Naive thymus-derived CD8-positive, alpha-beta T cell (primary cell): ENCODE measurements at regions not wholly inside any gene's neighbourhood (a gene's known extent, or its start where the extent isn't known, plus 50 kb on each side); places are given as distances from the start of the nearest gene placed in this dataset.

Source experiments
- ATAC-seq, 2 donors: fragments of 150-1000 bp; cut with Tn5 transposase in 1 of 2; sonication (Bioruptor Pico), chemical (Tn5 transposase) in 1 of 2; 1 replicate in 1 of 2; 2 replicates in 1 of 2; pipeline ENCODE4 v1.10.0; 2021; ENCODE audit warnings: mild to moderate bottlenecking in 2 of 2, moderate library complexity in 2 of 2
- POLR2A ChIA-PET: fragments of 350-600 bp; sonication (Branson Sonifier 250); formaldehyde crosslinking; loops from one replicate; lab custom pipeline; 2021; ENCODE audit warnings: antibody characterized with exemption; lab: Charles Lee
- DNase-seq, 10 donors: peaks; one replicate each; pipeline versions ENCODE4 v3.0.0 to v3.0.0-alpha.2; 2020 to 2022
- H3K27ac Mint-ChIP-seq, 10 donors: one replicate each; pipeline ENCODE4 v1.8.0; 2020 to 2022; ENCODE audit warnings: mild to moderate bottlenecking in 10 of 10, mixed read lengths in 10 of 10, moderate library complexity in 4 of 10, inconsistent platforms in 1 of 10
- H3K27me3 Mint-ChIP-seq, 5 donors: one replicate each; pipeline ENCODE4 v1.8.0; 2021 to 2022; ENCODE audit warnings: mixed read lengths in 5 of 5
- H3K36me3 Mint-ChIP-seq, 3 donors: one replicate each; pipeline ENCODE4 v1.8.0; 2020 to 2022; ENCODE audit warnings: mixed read lengths in 3 of 3, mild to moderate bottlenecking in 2 of 3, inconsistent platforms in 1 of 3
- H3K4me1 Mint-ChIP-seq, 4 donors: one replicate each; pipeline ENCODE4 v1.8.0; 2021 to 2022; ENCODE audit warnings: mixed read lengths in 4 of 4
- H3K4me3 Mint-ChIP-seq, 10 donors: one replicate each; pipeline ENCODE4 v1.8.0; 2020 to 2022; ENCODE audit warnings: mild to moderate bottlenecking in 10 of 10, mixed read lengths in 10 of 10, moderate library complexity in 6 of 10, inconsistent platforms in 1 of 10
- H3K9me3 Mint-ChIP-seq, 9 donors: one replicate each; pipeline ENCODE4 v1.8.0; 2020 to 2022; ENCODE audit warnings: mixed read lengths in 9 of 9, mild to moderate bottlenecking in 3 of 9, inconsistent platforms in 1 of 9, moderate library complexity in 1 of 9

DNA sequence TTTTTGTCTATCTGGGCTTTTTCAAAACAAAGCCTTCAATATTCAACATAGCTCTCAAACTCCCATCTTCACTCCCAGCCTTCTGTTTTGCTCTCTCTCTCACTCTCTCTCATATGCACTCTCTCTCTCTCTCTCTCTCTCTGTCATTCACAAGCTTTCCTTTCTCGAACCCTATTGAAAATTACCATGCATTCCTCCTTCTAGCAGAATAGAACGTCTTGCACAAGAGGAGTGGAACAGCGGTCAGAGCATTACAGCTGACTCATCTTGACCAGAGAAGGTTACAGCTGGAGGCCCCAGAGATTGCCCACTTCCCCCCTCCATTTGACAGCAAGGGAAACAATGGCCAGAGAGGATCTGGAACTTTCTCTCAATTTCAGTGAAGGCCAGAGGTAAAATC is 51.0 kb upstream of the LIFR start:
- Mint-ChIP-seq H3K27me3 (peaks cover 16 to 27% (median 20%) of the 10 kb centered on the region in 5 donors), H3K4me3 (no peak overlapping the region), H3K27ac (no peak overlapping the region), H3K4me1 (no peaks in the 10 kb centered on the region), H3K9me3 (peaks cover 0 to 1% (median 0%) of the 10 kb centered on the region in 9 donors), H3K36me3 (no peaks in the 10 kb centered on the region)
- ATAC-seq = no peak
- POLR2A ChIA-PET = no interaction called here
- no peak for DNase-seq

DNA sequence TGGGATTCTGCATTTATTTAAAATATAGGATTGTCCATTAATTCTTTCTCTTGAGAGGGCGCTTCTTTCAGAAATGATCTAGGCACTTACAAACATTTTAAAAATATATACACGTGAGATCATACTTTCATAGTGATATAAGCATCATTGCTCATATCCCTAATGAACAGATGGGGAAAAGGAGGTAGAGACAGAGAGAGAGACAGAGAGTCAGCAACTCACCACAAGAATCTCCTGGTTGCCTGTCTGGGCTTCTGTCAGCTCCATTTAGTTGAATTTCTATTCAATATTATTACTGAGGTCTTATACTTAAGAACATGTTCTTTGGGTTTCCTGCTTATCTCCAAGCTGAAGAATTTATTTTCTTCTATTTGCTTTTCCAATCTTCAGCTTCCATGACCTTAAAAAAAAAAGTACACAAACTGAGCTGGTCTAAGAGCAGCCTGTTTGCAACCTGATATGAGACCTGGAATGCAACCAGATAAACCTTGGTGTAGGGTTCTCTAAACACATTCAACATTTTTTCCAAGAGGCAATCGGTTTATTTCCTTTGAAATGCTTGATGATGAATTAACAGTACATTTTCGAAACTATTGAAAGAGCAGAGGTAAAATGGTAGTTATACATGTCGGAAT is 51.6 kb upstream of the LIFR start:
- H3K9me3 Mint-ChIP-seq = peaks cover 0 to 4% (median 0%) of the 10 kb centered on the region in 9 donors
- no peak overlapping the region for H3K4me3 Mint-ChIP-seq
- peaks cover 18 to 29% (median 20%) of the 10 kb centered on the region in 5 donors for H3K27me3 Mint-ChIP-seq
- POLR2A ChIA-PET = no interaction called here
- no peaks in the 10 kb centered on the region for H3K4me1 Mint-ChIP-seq
- no peak for ATAC-seq
- H3K36me3 Mint-ChIP-seq = no peaks in the 10 kb centered on the region
- H3K27ac Mint-ChIP-seq = no peak overlapping the region
- DNase-seq = no peak

DNA sequence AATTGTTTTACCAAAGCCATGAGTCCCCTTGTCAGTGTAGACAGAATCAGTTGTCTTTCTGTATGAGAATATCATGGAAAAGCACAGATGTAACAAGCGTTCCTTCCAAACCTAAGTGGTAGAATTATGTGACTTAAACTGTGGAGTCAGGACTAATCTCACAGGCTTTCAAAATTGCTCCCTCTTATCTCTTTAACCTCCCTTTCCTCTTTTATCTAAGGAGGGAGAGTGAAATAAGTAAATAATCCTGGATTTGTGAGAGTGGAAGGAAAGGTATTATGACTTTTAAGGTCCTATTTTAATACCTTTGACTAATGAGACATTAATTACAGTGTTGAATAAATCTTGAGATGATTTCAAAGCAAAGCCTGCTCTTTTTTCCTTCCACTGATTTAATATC is 52.4 kb upstream of the LIFR start:
- Mint-ChIP-seq H3K4me3 (no peak overlapping the region), H3K9me3 (peaks cover 0 to 4% (median 0%) of the 10 kb centered on the region in 9 donors), H3K4me1 (no peaks in the 10 kb centered on the region), H3K36me3 (no peaks in the 10 kb centered on the region), H3K27me3 (peaks cover 19 to 37% (median 21%) of the 10 kb centered on the region in 5 donors), H3K27ac (no peak overlapping the region)
- DNase-seq = no peak
- no peak for ATAC-seq
- POLR2A ChIA-PET = no interaction called here

DNA sequence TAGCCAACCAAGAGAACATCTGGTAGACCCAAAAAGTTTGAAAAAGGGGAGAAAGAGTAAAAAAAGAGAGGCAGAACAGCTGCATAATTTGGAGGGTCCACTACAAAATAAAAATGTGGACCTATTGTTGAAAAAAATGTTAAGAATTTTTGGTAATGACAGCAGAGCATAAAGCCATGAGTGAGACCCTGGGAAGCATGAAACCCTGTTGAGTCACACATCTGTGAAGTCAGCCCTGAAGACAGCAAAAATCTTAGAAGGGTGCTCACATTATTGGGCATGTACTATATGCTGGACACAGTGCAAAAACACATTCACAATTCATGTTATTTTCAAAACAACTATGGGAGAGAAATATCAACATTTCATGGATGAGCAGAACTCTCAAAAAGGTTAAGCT is 56.4 kb upstream of the LIFR start:
- peaks cover 0 to 6% (median 0%) of the 10 kb centered on the region in 3 donors for H3K36me3 Mint-ChIP-seq
- H3K9me3 Mint-ChIP-seq = peaks cover 4 to 15% (median 7%) of the 10 kb centered on the region in 9 donors
- POLR2A ChIA-PET = no interaction called here
- no peaks in the 10 kb centered on the region for H3K4me1 Mint-ChIP-seq
- H3K27ac Mint-ChIP-seq = no peak overlapping the region
- DNase-seq = no peak
- H3K27me3 Mint-ChIP-seq = peaks cover 9 to 29% (median 10%) of the 10 kb centered on the region in 5 donors
- H3K4me3 Mint-ChIP-seq = no peak overlapping the region
- ATAC-seq = no peak

DNA sequence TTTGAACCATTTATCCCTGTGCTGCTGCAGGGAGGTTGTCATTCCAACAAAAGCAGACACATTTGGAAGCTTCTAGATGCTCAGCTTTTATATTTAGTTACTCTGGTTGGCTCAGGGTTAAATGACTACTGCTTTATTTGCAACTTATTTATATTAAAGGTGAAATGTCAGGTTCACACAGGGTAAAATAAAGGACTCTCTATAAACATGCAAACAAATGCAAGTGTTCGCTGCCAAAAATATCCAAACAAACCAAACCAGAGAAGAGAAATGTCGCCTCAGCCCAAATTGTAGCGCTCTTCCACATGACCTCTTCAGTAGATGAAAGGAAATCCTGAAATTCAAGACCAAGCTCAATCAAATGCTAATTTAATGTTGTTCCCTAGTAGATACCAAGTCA is 57.0 kb upstream of the LIFR start:
- POLR2A ChIA-PET = no interaction called here
- Mint-ChIP-seq H3K27me3 (peaks cover 7 to 29% (median 9%) of the 10 kb centered on the region in 5 donors), H3K36me3 (peaks cover 0 to 13% (median 0%) of the 10 kb centered on the region in 3 donors), H3K27ac (no peak overlapping the region), H3K4me1 (no peaks in the 10 kb centered on the region), H3K4me3 (no peak overlapping the region), H3K9me3 (peaks cover 6 to 22% (median 14%) of the 10 kb centered on the region in 9 donors)
- ATAC-seq (no peak), DNase-seq (no peak)

DNA sequence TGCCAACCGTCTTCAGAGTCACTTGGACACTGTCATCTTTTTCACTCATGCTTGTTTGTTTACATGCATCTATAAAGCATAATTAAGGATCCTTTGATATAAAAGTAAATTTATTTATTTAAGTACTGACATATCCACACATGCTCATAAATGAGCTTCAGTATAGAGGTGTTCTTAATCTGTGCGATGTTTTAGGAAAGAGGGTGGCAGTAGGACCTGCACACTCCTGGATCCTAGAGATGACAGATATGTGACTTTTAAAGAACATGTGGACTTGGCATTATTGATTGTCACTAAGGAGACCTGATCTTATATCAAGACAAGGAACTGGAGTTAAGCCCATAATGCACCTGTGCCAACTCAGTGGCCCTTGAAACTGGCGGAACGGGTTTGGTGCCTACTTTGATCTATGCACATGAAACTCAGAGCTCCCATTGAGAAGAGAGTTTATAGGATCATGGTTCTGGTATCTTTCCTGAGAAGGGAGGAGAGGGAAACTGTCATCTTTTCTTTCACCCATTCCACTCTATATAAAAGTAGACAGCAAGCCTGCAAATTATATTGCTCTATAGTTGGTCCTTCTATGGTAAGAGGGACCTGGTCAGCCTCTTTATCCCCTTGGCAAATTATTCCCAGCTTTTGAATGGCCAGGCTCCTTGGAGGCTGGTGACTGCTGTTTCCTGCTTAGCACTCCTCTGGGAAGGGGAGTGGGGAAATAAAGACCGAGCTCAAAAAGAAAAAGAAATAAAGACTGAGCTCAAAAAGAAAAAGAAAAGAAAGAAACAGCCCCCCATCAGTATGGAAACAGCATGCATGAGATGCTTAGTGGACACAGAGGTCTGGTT is 57.8 kb upstream of the LIFR start:
- ATAC-seq (no peak), DNase-seq (no peak)
- peaks cover 9 to 29% (median 18%) of the 10 kb centered on the region in 9 donors for H3K9me3 Mint-ChIP-seq
- no peaks in the 10 kb centered on the region for H3K4me1 Mint-ChIP-seq
- H3K4me3 Mint-ChIP-seq = no peak overlapping the region
- peaks cover 7 to 26% (median 9%) of the 10 kb centered on the region in 5 donors for H3K27me3 Mint-ChIP-seq
- H3K27ac Mint-ChIP-seq = no peak overlapping the region
- POLR2A ChIA-PET = no interaction called here
- peaks cover 0 to 20% (median 2%) of the 10 kb centered on the region in 3 donors for H3K36me3 Mint-ChIP-seq

DNA sequence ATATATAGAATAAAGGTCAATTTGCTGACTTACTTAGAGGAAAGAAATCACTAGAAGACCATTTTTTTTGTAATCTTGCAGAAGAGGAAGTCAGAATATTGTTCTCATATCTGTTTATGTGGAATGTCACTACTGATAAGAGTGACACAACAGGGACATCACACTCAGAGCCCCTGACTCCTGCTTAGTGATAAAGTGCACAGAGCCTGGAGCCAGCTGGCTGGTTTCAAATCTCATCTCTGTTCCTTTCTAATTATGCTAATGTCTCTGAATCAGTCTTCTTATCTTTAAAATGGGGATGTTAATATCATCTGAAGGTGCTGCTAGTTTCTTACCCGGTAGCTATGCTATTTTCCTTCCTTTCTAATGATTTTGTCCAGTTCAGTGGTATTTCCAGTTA is 58.6 kb upstream of the LIFR start:
- H3K27me3 Mint-ChIP-seq = peaks cover 6 to 18% (median 7%) of the 10 kb centered on the region in 5 donors
- H3K9me3 Mint-ChIP-seq = peaks cover 12 to 31% (median 22%) of the 10 kb centered on the region in 9 donors
- POLR2A ChIA-PET = no interaction called here
- no peak for DNase-seq
- peaks cover 0 to 24% (median 2%) of the 10 kb centered on the region in 3 donors for H3K36me3 Mint-ChIP-seq
- no peaks in the 10 kb centered on the region for H3K4me1 Mint-ChIP-seq
- no peak for ATAC-seq
- no peak overlapping the region for H3K27ac Mint-ChIP-seq
- no peak overlapping the region for H3K4me3 Mint-ChIP-seq

DNA sequence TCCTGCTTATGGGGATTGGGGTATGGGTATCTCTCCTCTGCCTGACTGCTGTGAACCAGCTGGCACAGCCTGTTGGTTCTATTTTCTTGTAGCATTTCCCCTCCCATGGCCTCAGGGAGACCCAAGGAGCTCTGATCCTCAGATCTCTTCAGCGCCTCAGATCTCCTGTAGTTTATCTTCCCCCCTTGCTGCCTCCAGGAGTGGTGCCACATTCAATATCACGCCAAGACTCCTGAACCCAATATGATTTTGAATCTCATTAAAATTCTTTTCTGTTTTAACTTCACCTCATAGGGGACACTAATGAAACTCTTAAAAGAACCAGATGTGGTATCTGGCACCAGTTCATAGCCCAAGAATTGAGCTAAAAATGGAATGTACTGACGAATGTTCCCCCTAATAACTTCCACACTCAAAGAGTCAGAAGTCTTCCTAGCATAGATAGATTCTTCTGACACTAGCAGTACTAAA is 59.6 kb upstream of the LIFR start:
- Mint-ChIP-seq H3K36me3 (peaks cover 0 to 29% (median 2%) of the 10 kb centered on the region in 3 donors), H3K27ac (no peak overlapping the region), H3K4me1 (no peaks in the 10 kb centered on the region), H3K9me3 (peaks cover 15 to 37% (median 28%) of the 10 kb centered on the region in 9 donors), H3K27me3 (peaks cover 5 to 18% (median 6%) of the 10 kb centered on the region in 5 donors), H3K4me3 (no peak overlapping the region)
- POLR2A ChIA-PET = no interaction called here
- DNase-seq (no peak), ATAC-seq (no peak)

DNA sequence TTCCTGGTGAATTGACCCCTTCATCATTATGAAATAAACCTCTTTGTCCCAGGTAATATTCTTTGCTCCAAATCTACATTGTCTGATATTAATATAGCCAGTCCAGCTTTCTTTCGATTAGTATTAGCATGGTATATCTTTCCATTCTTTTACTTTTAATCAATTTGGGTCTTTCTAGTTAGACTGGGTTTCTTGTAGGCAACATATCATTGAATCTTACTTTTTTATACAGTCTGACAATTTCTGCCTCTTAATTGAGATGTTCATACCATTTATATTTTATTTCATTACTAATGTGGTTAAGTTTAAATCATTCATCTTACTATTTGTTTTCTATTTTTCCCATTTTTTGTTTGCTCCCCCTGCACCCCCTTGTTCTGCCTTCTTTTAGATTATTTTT is 61.7 kb upstream of the LIFR start:
- DNase-seq (no peak), ATAC-seq (no peak)
- Mint-ChIP-seq H3K36me3 (peaks cover 0 to 29% (median 2%) of the 10 kb centered on the region in 3 donors), H3K4me1 (no peaks in the 10 kb centered on the region), H3K4me3 (no peak overlapping the region), H3K27ac (no peak overlapping the region), H3K9me3 (peaks cover 15 to 42% (median 29%) of the 10 kb centered on the region in 9 donors), H3K27me3 (peaks cover 2 to 9% (median 2%) of the 10 kb centered on the region in 5 donors)
- POLR2A ChIA-PET = no interaction called here

DNA sequence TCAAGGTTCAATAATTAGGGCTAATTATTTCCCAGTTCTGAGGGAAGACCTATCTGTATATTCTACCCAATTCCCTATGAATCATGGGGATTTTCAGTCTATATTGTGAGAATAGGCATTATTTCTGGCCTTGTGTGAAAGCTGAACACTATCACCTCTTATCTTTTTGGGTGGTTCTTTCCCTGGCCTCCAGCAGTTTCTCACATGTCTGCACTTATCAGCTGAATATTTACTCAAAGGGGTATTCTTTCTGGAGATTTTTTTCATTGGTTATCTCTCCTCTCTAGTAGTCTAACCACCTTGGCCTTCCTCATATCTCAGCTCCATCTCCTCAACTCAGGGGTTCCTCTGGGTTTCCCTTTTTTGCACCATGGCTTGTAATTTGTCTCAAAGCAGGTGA is 64.9 kb upstream of the LIFR start:
- no peak overlapping the region for H3K27ac Mint-ChIP-seq
- POLR2A ChIA-PET = no interaction called here

DNA sequence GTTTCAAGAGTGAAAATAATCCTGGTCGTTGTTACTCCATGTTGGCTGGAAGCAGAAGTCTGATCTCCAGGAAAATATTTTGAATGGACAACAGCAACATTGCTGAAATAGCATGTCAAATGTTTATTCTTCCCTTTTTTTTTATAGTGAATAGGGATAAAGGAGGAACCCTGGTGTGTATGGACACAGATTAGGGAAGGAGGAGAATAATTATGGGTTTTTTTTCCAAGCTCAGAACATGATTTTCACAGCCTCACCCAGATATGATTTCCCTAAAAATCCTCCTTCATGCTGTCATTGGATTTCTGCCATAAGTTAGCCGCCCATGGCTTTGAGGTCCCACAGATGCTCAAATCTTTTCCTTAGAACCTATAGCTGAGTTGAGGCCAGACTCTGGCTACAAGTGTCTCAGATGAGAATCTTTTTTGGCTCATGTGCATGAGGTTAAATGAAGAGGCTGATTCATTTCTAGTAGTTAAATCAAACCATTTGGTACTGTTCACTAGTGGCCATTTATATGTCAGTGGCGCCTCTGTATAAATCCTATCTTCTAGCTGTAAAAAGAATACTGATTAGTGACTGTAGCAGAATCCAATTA is 65.5 kb upstream of the LIFR start:
- H3K27ac Mint-ChIP-seq = no peak overlapping the region
- no peaks in the 10 kb centered on the region for H3K4me1 Mint-ChIP-seq
- no peak overlapping the region for H3K4me3 Mint-ChIP-seq
- no peak for DNase-seq
- ATAC-seq = no peak
- POLR2A ChIA-PET = no interaction called here
- H3K27me3 Mint-ChIP-seq = peaks cover 0 to 15% (median 3%) of the 10 kb centered on the region in 5 donors
- peaks cover 12 to 42% (median 30%) of the 10 kb centered on the region in 9 donors for H3K9me3 Mint-ChIP-seq
- peaks cover 0 to 29% (median 2%) of the 10 kb centered on the region in 3 donors for H3K36me3 Mint-ChIP-seq

More for the DNA sequence above, 64.9 kb upstream of the LIFR start:
- ATAC-seq (no peak), DNase-seq (no peak)
- no peak overlapping the region for H3K4me3 Mint-ChIP-seq
- peaks cover 0 to 15% (median 3%) of the 10 kb centered on the region in 5 donors for H3K27me3 Mint-ChIP-seq
- peaks cover 0 to 29% (median 2%) of the 10 kb centered on the region in 3 donors for H3K36me3 Mint-ChIP-seq
- H3K9me3 Mint-ChIP-seq = peaks cover 12 to 42% (median 30%) of the 10 kb centered on the region in 9 donors
- H3K4me1 Mint-ChIP-seq = no peaks in the 10 kb centered on the region

DNA sequence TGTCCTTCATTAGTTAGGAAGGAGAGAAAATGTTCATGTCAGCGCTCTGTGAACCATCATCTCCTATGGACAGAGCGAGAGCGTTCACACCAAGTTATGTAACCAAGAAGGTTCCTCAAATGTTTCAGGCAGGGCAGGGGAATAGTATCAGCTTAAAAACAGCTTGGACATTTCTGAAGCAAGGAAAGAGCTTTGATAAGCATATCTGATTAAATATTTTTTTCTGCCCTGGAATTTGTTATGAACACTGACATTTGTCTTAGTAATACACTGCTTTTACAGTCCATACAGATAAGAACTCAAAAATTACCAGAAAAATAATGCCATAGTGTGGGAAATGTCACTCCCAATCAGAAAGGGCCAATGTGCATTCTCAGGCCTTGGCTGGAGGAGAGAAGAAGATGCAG is 66.3 kb upstream of the LIFR start:
- no peak for ATAC-seq
- POLR2A ChIA-PET = no interaction called here
- no peak for DNase-seq
- Mint-ChIP-seq H3K27ac (no peak overlapping the region), H3K4me1 (no peaks in the 10 kb centered on the region), H3K36me3 (peaks cover 0 to 24% (median 2%) of the 10 kb centered on the region in 3 donors), H3K9me3 (peaks cover 11 to 34% (median 24%) of the 10 kb centered on the region in 9 donors), H3K27me3 (peaks cover 0 to 15% (median 3%) of the 10 kb centered on the region in 5 donors), H3K4me3 (no peak overlapping the region)
